DOHH2 (cell line): ENCODE measurements at regions not wholly inside any gene's neighbourhood (a gene's known extent, or its start where the extent isn't known, plus 50 kb on each side); places are given as distances from the start of the nearest gene placed in this dataset.

ENCODE experiments used
- CTCF ChIP-seq: fragments of 200-600 bp; sonication (generic); IDR thresholded peaks from one replicate; pipeline ENCODE4 v1.5.1; 2014; ENCODE audit warnings: antibody characterized with exemption, mild to moderate bottlenecking, low read depth, low read length; ENCODE audit not compliant: poor library complexity, severe bottlenecking
- EZH2phosphoT487 ChIP-seq: fragments of 200-600 bp; sonication (generic); IDR thresholded peaks from 2 replicates; pipeline ENCODE4 v1.6.1; 2017; ENCODE audit warnings: borderline replicate concordance, mild to moderate bottlenecking, antibody characterized with exemption, low read length, moderate library complexity, mixed read lengths

GRCh38 chr4:187108845-187109244 lies 385.2 kb upstream of the FAT1 start:
- TF ChIP-seq CTCF (no peak), EZH2phosphoT487 (no peak)
